GM18498 (cell line): ENCODE measurements at regions not wholly inside any gene's neighbourhood (a gene's known extent, or its start where the extent isn't known, plus 50 kb on each side); places are given as distances from the start of the nearest gene placed in this dataset.
"Not testable (repeated sequence)": the region's sequence is repeated elsewhere in the genome, so short reads cannot be mapped to it uniquely, and the experiment has no call there.

Source experiments
- ATAC-seq: cut with Tn5 transposase; IDR thresholded peaks from one replicate; pipeline ENCODE4 v1.9.1; 2021; ENCODE audit warnings: mild to moderate bottlenecking, moderate library complexity; ENCODE audit not compliant: unreplicated experiment

- ATAC-seq, result no peak
Observed at GRCh38 chr10:61061923-61062504, 118.0 kb upstream of the RHOBTB1 start.

DNA sequence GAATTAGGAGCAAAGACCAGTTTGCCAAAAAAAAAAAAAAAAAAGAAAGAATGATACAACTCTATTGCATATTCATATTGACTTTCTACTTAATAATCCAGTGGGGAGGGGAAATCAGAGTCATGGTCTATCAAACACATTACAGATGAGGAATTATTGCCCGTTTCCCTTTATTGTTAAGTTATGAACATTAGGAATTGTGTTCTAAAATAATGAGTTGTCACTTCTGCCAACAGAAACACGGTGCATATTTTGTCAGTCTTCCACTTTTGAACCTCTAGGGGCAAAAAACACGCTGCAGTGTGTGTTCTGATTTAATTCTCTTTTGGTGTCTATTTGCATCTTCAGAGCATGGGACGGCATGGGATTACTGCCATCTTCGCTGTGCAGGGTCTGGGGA lies 115.7 kb upstream of the RHOBTB1 start:
- ATAC-seq, result no peak

- no peak for ATAC-seq
Observed at GRCh38 chr10:61052469-61053205, 108.7 kb upstream of the RHOBTB1 start.

DNA sequence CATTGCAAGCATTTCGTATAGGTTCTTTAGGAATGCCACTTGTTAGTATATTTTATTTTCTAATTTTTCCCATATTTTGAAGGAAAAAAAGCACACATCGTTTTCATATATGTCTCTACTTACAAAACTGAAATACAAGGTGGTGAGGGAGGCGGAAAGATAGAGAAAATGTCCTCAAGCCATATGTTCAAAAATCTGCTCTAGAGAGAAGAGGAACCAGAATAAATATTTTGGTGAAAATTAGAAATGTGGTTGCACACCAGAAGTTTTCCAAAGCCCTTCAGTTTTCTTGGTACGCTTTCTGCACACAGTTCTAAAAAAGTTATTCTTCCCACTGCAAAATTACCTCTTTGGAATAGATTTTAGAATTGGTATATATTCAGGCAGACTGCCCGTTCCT lies 107.4 kb upstream of the RHOBTB1 start:
- no peak for ATAC-seq

GRCh38 chr10:61050120-61050745 lies 106.2 kb upstream of the RHOBTB1 start:
- no peak for ATAC-seq

DNA sequence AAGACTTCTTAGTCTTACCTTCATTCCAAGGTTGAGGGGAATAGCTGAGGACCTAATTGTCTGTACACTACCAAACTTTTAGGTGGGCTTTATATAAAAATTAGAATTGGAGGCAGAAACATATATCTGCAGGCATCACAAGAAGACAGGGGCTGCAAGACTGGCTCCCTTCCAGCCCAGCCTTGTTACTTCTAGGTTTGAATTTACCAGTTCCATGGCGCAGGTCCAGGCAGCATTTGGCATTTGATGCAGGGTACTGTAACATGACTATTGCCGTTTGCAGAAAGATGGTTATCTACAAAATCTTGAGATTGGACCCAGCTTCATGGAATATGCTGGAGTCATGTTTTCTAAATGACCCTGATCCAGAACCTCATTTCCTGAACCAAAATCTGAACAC lies 105.4 kb upstream of the RHOBTB1 start:
- ATAC-seq, result no peak

DNA sequence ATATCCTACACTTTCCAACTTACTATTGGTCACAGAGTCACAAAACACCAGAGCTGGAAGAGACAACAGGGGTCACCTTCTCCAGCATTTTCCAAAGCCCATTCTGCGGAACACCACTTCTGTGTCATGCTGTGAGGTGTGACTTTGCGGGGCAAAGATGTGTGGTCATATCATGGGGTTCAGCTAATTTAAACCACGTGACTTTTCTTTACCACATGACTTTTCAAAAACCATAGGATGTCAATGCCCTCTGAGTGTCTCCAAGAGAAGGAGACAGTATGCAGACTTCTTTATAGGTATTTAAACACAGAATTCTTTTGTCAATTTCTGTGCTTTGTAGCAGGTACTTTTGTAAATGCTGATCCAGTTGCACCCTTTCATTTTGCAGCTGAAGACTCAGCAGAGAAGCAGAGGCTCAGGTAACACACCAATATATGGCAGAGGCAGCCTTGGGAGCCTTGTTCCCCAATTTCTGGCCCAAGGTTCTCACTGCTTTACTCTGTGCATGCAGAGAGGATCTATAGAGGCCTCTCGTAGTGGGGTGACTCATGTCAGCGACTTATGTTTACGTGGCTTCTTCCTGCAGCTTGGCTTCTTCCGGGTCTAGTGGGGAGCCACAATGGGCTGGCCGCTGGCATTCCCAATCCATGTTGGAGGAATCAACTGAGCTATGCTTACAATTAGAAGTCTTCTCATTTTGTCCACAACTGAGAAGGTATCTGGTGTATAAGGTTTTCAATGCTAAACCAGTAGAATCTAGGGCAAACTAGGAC lies 104.0 kb upstream of the RHOBTB1 start:
- no peak for ATAC-seq

- ATAC-seq, result no peak
Observed at GRCh38 chr10:61047081-61047480, 103.1 kb upstream of the RHOBTB1 start.

DNA sequence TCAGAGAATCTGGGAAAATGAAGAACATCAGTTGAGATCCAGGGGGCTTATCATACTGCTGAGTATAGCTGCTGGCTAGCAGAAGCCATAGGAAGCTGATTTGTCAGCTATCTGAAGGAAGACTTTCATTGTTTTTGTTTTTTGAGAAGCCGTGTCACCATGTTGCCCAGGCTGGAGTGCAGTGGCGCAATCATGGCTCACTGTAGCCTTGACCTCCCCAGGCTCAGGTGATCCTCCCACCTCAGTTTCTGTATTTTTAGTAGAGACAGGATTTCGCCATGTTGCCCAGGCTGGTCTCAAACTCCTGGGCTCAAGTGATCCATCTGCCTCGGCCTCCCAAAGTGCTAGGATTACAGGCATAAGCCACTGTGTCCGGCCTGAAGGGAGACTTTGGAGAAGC lies 101.5 kb upstream of the RHOBTB1 start:
- not testable (repeated sequence) for ATAC-seq

- ATAC-seq, result no peak
Observed at GRCh38 chr10:61042533-61042932, 98.5 kb upstream of the RHOBTB1 start.

- no peak for ATAC-seq
Observed at GRCh38 chr10:61040399-61041016, 96.5 kb upstream of the RHOBTB1 start.

DNA sequence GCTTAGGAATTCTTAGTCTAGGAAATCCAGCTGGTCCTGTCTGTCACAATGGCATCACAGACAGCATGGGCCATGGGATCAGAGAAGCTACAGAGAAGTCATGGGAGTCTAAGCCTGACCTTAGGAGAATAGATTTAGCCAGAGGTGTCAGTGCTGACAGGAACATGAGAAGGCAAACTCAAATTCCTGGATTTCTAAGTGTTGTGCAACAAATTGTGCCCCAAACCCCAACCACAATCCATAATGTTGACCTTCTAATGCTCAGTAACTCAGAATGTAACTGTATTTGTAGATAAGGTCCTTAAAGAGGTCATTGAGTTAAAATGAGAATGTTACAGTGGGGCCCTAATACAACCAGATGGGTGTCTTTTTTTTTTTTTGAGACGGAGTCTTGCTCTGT lies 95.9 kb upstream of the RHOBTB1 start:
- ATAC-seq, result no peak

DNA sequence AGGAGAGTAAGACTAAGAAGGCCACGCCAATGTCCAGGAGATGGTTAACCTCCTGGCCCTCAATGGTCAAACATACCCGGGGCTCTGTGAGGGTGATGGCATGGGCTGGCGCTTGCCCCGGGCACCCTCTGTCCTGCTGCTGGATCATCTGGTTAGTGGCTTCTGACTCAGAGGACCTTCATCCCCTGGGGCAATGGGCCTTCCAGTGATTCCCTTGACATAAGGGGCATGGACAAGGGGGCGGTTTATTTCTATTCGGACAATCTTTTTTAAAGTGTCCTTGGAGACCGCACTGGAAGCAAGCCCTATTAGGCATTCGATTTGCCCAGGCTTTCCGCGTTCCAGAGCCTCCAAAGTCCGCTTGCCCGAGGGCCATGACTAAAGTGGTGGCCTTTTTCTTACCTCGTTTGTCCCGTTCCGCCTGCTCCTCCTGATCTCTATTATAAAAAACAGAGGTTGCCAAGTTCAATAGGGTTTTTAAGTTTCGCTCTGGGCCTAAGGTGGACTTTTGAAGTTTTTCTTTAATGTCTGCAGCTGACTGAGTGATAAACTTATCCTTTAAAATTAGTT lies 93.4 kb upstream of the RHOBTB1 start:
- ATAC-seq, result not testable (repeated sequence)

GRCh38 chr10:61036148-61036547 lies 92.2 kb upstream of the RHOBTB1 start:
- ATAC-seq, result not testable (repeated sequence)

DNA sequence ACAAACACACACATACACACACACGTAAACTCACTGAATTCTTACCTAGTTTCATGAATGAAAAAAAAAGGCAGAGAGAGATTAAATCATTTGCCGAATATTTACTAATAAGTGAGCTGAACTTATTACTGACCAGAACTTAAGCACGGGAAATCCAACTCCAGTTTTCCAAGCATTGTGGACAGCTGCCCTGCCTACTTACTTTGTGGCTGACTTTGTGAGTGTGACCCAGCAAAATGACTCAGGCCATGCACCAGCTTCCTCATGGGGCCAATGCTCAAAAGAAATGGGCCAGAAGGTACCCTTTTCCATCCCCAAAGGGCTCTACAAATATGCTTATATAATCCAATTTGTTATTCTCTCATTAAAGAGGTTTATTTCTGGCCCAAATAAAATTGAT lies 87.4 kb upstream of the RHOBTB1 start:
- no peak for ATAC-seq

- no peak for ATAC-seq
Observed at GRCh38 chr10:61029411-61029810, 85.4 kb upstream of the RHOBTB1 start.

DNA sequence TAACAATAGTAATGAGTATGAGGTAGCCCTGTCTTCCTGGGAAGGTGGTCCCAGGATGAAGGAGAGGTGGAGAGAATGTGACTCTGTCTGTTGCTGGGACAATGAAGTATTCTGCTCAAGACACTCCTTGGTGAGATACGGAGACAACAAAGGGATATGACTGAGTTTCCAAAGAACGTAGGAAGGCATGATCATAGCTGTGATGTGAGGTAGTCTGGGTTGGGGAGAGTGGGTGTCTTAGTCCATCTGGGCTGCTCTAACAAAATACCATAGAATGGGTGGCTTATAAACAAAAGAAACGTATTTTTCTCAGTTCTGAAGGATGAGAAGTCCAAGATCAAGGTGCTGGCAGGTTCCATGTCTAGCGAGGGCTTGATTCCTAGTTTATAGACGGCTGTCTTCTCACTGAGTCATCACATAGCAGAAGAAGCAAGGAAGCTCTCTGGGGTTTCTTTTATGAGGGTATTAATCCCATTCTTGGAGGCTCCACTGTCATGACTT lies 84.9 kb upstream of the RHOBTB1 start:
- ATAC-seq, result no peak

GRCh38 chr10:61024856-61025201 lies 80.8 kb upstream of the RHOBTB1 start:
- no peak for ATAC-seq

- no peak for ATAC-seq
Observed at GRCh38 chr10:61024151-61024855, 80.3 kb upstream of the RHOBTB1 start.

DNA sequence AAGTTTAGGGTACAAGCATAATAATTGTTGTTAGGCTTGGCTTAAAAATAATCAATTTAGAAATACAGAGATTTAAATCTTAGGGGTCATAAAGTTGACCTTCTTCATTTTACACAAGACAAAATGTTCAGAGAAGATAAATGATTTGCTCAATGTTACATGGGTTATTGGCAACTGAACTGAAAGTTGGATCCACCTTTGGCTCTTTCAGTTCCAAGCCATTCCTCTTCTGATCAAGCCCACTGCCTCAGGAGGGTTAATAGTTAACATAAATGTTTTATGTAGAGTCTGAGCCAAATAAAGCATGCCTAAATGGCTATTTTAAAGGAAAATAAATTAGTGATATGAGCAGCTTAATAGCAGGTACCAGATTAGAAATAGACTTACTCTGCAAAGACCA lies 79.1 kb upstream of the RHOBTB1 start:
- no peak for ATAC-seq
